Left lung (tissue), 4 donors: ENCODE measurements at regions not wholly inside any gene's neighbourhood (a gene's known extent, or its start where the extent isn't known, plus 50 kb on each side); places are given as distances from the start of the nearest gene placed in this dataset.

Experiments
- ATAC-seq: fragments of 200-7000 bp; cut with Tn5 transposase; one replicate; pipeline ENCODE4 v1.9.1; 2020; ENCODE audit warnings: moderate library complexity
- DNase-seq, 4 donors: peaks; one replicate each; pipeline ENCODE4 v3.0.0-alpha.2; 2013 to 2020
- H3K27ac ChIP-seq, 2 donors: fragments of 200-600 bp; sonication (generic) in 1 of 2; one replicate each; pipeline versions ENCODE4 v1.5.0 to v1.8.0; 2020 to 2021
- H3K27me3 ChIP-seq, 2 donors: fragments of 200-600 bp; sonication (generic) in 1 of 2; one replicate each; pipeline versions ENCODE4 v1.5.0 to v1.8.0; 2020 to 2021
- H3K36me3 ChIP-seq, 2 donors: fragments of 200-600 bp; sonication (generic) in 1 of 2; one replicate each; pipeline versions ENCODE4 v1.5.0 to v1.8.0; 2020 to 2021
- H3K4me1 ChIP-seq, 2 donors: fragments of 200-600 bp; one replicate each; pipeline ENCODE4 v1.8.0; 2021
- H3K4me3 ChIP-seq, 2 donors: fragments of 200-600 bp; sonication (generic) in 1 of 2; one replicate each; pipeline versions ENCODE4 v1.5.0 to v1.8.0; 2020 to 2021; ENCODE audit warnings: mild to moderate bottlenecking in 1 of 2
- H3K9me3 ChIP-seq, 2 donors: fragments of 200-600 bp; sonication (generic) in 1 of 2; one replicate each; pipeline versions ENCODE4 v1.5.0 to v1.8.0; 2020 to 2021
- CTCF ChIP-seq, 2 donors: fragments of 200-600 bp; sonication (generic) in 1 of 2; IDR thresholded peaks; one replicate each; pipeline versions ENCODE4 v1.5.0 to v1.8.0; 2021; ENCODE audit warnings: antibody characterized with exemption in 2 of 2
- intact Hi-C, 2 donors: fragments of 100-400 bp; cut with DNase I; formaldehyde crosslinking; loops; one replicate each; pipeline versions ENCODE4 v1.11.2 to v1.14.2; 2022
- donor health status: DM: no; HTN: yes; CAD: no.
- donor health status: DM: no; HTN: no; CAD: no.

GRCh38 chr11:70667767-70668166, 269.4 kb downstream of the CTTN start:
- DNase-seq (no peak), ATAC-seq (no peak)
- H3K27ac ChIP-seq, result no peak overlapping the region
- H3K9me3 ChIP-seq, result no peaks in the 10 kb centered on the region
- peaks cover 0 to 77% of the 10 kb centered on the region in 2 donors for H3K27me3 ChIP-seq
- TF ChIP-seq CTCF (IDR thresholded peaks at IDR 0.05), result no peak
- H3K4me1 ChIP-seq, result no peaks in the 10 kb centered on the region
- no peak overlapping the region for H3K4me3 ChIP-seq
- no peaks in the 10 kb centered on the region for H3K36me3 ChIP-seq
- intact Hi-C loops, result no loop called here

- H3K4me1 ChIP-seq, result no peaks in the 10 kb centered on the region
- H3K4me3 ChIP-seq, result no peak overlapping the region
- peaks cover 0 to 69% of the 10 kb centered on the region in 2 donors for H3K27me3 ChIP-seq
- ATAC-seq (no peak), DNase-seq (peak in 1 of 4 donors; percentile 45)
- no peak overlapping the region for H3K27ac ChIP-seq
- intact Hi-C loops, result no loop called here
- no peaks in the 10 kb centered on the region for H3K36me3 ChIP-seq
- no peak for TF ChIP-seq CTCF (IDR thresholded peaks at IDR 0.05)
- H3K9me3 ChIP-seq, result no peaks in the 10 kb centered on the region
Observed at GRCh38 chr11:70668204-70669202, 270.2 kb downstream of the CTTN start.

- intact Hi-C loops, result no loop called here
- ATAC-seq (no peak), DNase-seq (peak in 1 of 4 donors; percentile 63)
- H3K36me3 ChIP-seq, result no peaks in the 10 kb centered on the region
- no peak overlapping the region for H3K27ac ChIP-seq
- no peak overlapping the region for H3K4me3 ChIP-seq
- no peaks in the 10 kb centered on the region for H3K9me3 ChIP-seq
- H3K27me3 ChIP-seq, result peaks cover 0 to 62% of the 10 kb centered on the region in 2 donors
- no peaks in the 10 kb centered on the region for H3K4me1 ChIP-seq
- TF ChIP-seq CTCF (IDR thresholded peaks at IDR 0.05), result no peak
Observed at GRCh38 chr11:70669281-70669680, 271.0 kb downstream of the CTTN start.

- Histone ChIP-seq H3K36me3 (no peaks in the 10 kb centered on the region), H3K4me1 (no peaks in the 10 kb centered on the region), H3K4me3 (no peak overlapping the region), H3K9me3 (no peaks in the 10 kb centered on the region), H3K27me3 (peaks cover 0 to 54% of the 10 kb centered on the region in 2 donors), H3K27ac (no peak overlapping the region)
- TF ChIP-seq CTCF (IDR thresholded peaks at IDR 0.05), result no peak
- ATAC-seq (no peak), DNase-seq (no peak)
- intact Hi-C loops, result no loop called here
Observed at GRCh38 chr11:70669871-70670675, 271.7 kb downstream of the CTTN start.

- Histone ChIP-seq H3K4me1 (no peaks in the 10 kb centered on the region), H3K27me3 (peaks cover 0 to 53% of the 10 kb centered on the region in 2 donors), H3K4me3 (no peak overlapping the region), H3K27ac (no peak overlapping the region), H3K36me3 (no peaks in the 10 kb centered on the region), H3K9me3 (no peaks in the 10 kb centered on the region)
- no peak for TF ChIP-seq CTCF (IDR thresholded peaks at IDR 0.05)
- ATAC-seq (no peak), DNase-seq (no peak)
- intact Hi-C loops, result no loop called here
Observed at GRCh38 chr11:70670676-70671034, 272.3 kb downstream of the CTTN start.
